ENCODE measurements at regions not wholly inside any gene's neighbourhood (a gene's known extent, or its start where the extent isn't known, plus 50 kb on each side); places are given as distances from the start of the nearest gene placed in this dataset.

- no peaks in the 10 kb centered on the region for H3K27me3 ChIP-seq
- no peaks in the 10 kb centered on the region for H3K4me1 ChIP-seq
- TF ChIP-seq CTCF (IDR thresholded peaks at IDR 0.05; ENCODE audit: low read depth, low read length): no peak
- H3K4me3 ChIP-seq (ENCODE audit: low read depth, low read length): no peak overlapping the region
- no peak for DNase-seq
- H3K9me3 ChIP-seq: no peaks in the 10 kb centered on the region
- no peaks in the 10 kb centered on the region for H3K36me3 ChIP-seq
Observed at GRCh38 chr16:7921345-7921744, 588.7 kb downstream of the RBFOX1 start.

DNA sequence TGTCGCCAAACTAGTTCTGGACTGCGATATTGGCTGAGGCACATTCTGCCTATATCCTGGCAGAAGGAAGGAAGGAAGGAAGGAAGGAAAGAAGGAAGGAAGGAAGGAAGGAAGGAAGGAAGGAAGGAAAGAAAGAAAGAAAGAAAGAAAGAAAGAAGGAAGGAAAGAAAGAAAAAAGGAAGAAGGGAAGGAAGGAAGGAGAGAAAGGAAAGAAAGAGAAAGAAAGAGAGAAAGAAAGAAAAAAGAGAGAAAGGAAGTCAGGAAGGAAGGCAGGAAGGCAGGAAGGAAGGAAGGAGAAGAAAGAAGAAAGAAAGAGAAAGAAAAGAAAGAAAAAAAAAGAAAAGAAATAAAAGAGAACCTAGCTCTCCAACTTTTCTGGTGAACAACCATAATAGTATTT, 587.1 kb downstream of the RBFOX1 start:
- no peaks in the 10 kb centered on the region for H3K36me3 ChIP-seq
- DNase-seq: no peak
- no peak overlapping the region for H3K4me3 ChIP-seq (ENCODE audit: low read depth, low read length)
- H3K9me3 ChIP-seq: no peaks in the 10 kb centered on the region
- H3K4me1 ChIP-seq: no peaks in the 10 kb centered on the region
- no peaks in the 10 kb centered on the region for H3K27me3 ChIP-seq
- TF ChIP-seq CTCF (IDR thresholded peaks at IDR 0.05; ENCODE audit: low read depth, low read length): no peak

DNA sequence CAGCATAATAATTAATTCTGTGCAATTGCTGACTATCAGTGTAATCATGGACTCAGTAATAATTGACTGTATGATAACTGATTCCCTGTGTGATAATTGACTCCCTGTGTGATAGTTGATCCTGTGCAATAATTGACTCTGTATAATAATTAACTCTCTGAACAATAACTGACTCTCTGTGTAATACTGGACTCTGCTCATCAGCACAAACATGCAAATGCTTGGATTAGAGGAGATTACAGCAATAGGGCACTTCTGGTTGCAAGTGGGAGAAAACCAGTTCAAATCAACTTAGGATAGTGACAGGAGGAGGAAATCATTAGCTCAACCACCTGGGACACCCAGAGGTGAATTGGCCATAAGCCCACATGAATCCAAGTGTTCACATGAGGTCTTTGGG, 582.1 kb downstream of the RBFOX1 start:
- TF ChIP-seq CTCF (IDR thresholded peaks at IDR 0.05; ENCODE audit: low read depth, low read length): no peak
- Histone ChIP-seq H3K36me3 (no peaks in the 10 kb centered on the region), H3K9me3 (peaks cover 2% of the 10 kb centered on the region; the same call in 1 of the 2 replicates), H3K4me3 (ENCODE audit: low read depth, low read length) (no peak overlapping the region), H3K4me1 (no peaks in the 10 kb centered on the region), H3K27me3 (no peaks in the 10 kb centered on the region)
- no peak for DNase-seq

- H3K36me3 ChIP-seq: no peaks in the 10 kb centered on the region
- H3K4me1 ChIP-seq: no peaks in the 10 kb centered on the region
- no peak overlapping the region for H3K4me3 ChIP-seq (ENCODE audit: low read depth, low read length)
- H3K27me3 ChIP-seq: no peaks in the 10 kb centered on the region
- DNase-seq: no peak
- no peak for TF ChIP-seq CTCF (IDR thresholded peaks at IDR 0.05; ENCODE audit: low read depth, low read length)
- H3K9me3 ChIP-seq: peaks cover 2% of the 10 kb centered on the region; the same call in 1 of the 2 replicates
Observed at GRCh38 chr16:7912132-7912531, 579.5 kb downstream of the RBFOX1 start.

DNA sequence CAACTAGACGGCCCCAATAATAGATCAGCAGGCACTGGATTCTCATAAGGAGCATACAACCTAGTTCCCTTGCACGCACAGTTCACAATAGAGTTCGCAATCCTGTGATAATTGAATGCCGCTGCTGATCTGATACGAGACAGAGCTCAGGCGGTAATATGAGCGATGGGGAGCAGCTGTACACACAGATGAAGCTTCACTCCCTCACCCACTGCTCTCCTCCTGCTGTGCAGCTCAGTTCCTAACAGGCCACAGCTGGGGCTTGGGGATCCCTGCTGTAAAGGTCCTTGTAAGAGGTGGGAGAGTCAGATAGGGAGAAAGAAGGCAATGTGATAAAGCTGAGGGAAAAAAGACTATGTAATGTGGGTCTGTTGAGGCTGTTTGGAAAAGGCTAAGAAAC, 577.5 kb downstream of the RBFOX1 start:
- no peaks in the 10 kb centered on the region for H3K36me3 ChIP-seq
- H3K9me3 ChIP-seq: peaks cover 2% of the 10 kb centered on the region; the same call in 1 of the 2 replicates
- no peak overlapping the region for H3K4me3 ChIP-seq (ENCODE audit: low read depth, low read length)
- H3K4me1 ChIP-seq: no peaks in the 10 kb centered on the region
- TF ChIP-seq CTCF (IDR thresholded peaks at IDR 0.05; ENCODE audit: low read depth, low read length): no peak
- no peaks in the 10 kb centered on the region for H3K27me3 ChIP-seq
- DNase-seq: no peak

DNA sequence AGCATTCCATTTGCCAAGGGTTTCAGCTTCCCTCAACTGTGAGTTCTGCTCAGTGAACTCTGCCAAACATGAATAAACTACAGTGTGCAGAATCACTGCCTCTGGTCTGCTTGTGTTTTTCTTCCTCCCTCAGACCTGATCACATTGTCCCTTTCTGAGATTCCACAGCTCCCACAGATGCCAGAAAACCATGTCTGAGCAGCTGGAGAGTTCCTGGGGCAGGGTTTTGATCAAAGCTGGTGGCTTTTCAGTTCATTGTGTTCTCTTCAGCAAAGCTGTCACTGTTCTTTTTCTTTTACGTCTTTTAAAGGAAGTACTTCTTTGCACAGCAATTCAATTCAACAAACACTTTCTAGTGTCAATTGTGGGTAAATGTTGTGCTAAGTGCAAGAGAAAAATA, 555.8 kb downstream of the RBFOX1 start:
- no peaks in the 10 kb centered on the region for H3K4me1 ChIP-seq
- DNase-seq: no peak
- no peaks in the 10 kb centered on the region for H3K27me3 ChIP-seq
- H3K9me3 ChIP-seq: no peaks in the 10 kb centered on the region
- H3K4me3 ChIP-seq (ENCODE audit: low read depth, low read length): no peak overlapping the region
- H3K36me3 ChIP-seq: no peaks in the 10 kb centered on the region
- TF ChIP-seq CTCF (IDR thresholded peaks at IDR 0.05; ENCODE audit: low read depth, low read length): no peak

Data from BE2C (cell line).